ENCODE measurements at regions not wholly inside any gene's neighbourhood (a gene's known extent, or its start where the extent isn't known, plus 50 kb on each side); places are given as distances from the start of the nearest gene placed in this dataset.

GRCh38 chr6:144578385-144579350 lies 293.5 kb downstream of the UTRN start:
- DNase-seq (ENCODE audit: low read depth in 2 of 2) = no peak

GRCh38 chr6:144580039-144580438 lies 294.9 kb downstream of the UTRN start:
- no peak for DNase-seq (ENCODE audit: low read depth in 2 of 2)

GRCh38 chr6:144580771-144581170 lies 295.6 kb downstream of the UTRN start:
- DNase-seq (ENCODE audit: low read depth in 2 of 2) = no peak

DNA sequence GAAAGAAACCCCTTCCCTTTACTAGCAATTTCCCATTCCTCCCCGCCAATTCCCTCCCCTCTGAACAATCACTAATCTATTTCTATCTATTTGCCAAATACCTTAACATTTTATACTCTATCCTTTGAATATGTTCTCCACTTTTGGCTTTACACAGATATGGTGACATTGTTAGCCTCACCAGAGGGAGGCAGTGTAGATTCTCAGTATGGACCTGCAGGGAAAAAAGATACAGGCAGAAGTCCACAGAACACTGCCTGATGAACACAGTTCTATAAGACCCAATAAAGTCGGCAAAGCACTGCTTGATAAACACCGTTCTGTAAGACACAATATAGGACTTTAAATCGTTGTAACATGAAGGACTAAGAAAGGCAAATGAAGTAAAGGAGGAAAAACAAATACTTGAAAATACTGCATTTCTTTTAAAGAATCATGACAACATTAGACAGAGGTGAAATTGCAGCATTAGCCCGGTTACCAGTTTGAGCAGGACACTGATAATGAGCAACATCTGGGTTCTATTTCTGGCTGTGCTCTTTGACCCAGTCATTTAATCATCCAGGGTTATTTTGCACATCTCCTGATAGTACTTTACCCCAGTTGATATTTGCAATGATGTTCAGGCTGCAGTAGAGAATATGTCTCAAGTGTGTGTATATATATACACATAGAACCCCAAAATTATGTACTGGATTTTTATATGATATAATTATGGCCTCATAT lies 296.8 kb downstream of the UTRN start:
- DNase-seq (ENCODE audit: low read depth in 2 of 2) = no peak

GRCh38 chr6:144582939-144583613 lies 297.9 kb downstream of the UTRN start:
- no peak for DNase-seq (ENCODE audit: low read depth in 2 of 2)

- DNase-seq (ENCODE audit: low read depth in 2 of 2) = no peak
Observed at GRCh38 chr6:144583614-144583954, 298.4 kb downstream of the UTRN start.

- no peak for DNase-seq (ENCODE audit: low read depth in 2 of 2)
Observed at GRCh38 chr6:144585217-144585814, 300.2 kb downstream of the UTRN start.

- no peak for DNase-seq (ENCODE audit: low read depth in 2 of 2)
Observed at GRCh38 chr6:144586986-144587385, 301.9 kb downstream of the UTRN start.

DNA sequence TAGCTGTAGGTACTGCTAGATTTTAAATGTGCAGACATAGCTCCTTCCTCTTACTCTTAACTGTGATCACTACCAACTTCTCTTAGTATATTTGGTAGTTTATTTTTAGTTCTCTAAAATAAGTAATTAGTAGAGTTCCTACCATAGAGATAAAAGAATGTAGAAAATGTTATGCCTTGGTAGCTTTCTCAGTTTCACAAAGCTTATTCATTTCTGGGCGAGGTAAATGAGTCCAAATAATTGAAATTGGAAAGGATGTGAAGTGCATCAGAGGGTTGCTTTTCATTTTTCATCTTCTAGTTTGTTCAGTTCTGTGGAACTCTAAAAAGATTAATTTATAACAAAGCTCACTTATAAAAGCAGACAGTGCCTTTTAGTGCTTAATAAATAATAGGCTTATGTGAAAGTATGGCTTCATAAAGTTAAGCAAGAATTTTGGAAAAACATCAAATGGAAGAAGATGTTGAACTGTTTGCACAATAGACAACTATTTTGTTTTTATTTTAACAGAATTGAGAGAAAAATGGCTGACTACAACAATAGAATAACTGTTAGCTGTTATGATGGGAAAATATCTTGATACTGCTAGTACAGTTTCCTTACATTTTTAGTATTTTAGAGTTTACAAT lies 303.7 kb downstream of the UTRN start:
- DNase-seq (ENCODE audit: low read depth in 2 of 2) = no peak

GRCh38 chr6:144590532-144590931 lies 305.4 kb downstream of the UTRN start:
- no peak for DNase-seq (ENCODE audit: low read depth in 2 of 2)

GRCh38 chr6:144593392-144593791 lies 308.3 kb downstream of the UTRN start:
- no peak for DNase-seq (ENCODE audit: low read depth in 2 of 2)

DNA sequence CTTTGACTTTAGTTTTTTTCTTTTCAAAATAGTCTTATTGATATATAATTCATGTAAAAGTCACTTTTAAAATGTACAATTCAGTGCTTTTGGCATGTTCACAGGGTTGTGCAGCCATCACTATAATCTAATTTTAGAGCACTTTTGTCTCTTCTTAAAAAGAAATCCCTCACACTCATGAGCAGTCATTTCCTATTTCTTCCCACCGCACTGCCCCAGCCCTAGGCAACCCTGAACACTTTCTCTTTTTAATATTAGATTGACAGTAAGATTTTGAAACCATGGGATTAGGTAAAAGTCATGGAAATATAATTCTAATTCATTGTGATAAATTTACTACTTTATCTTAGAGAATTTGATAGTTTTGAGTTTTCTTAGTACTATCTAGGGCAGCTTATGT lies 309.4 kb downstream of the UTRN start:
- DNase-seq (ENCODE audit: low read depth in 2 of 2) = no peak

GRCh38 chr6:144595266-144595665 lies 310.1 kb downstream of the UTRN start:
- no peak for DNase-seq (ENCODE audit: low read depth in 2 of 2)

GRCh38 chr6:144597511-144597910 lies 312.4 kb downstream of the UTRN start:
- DNase-seq (ENCODE audit: low read depth in 2 of 2) = no peak

DNA sequence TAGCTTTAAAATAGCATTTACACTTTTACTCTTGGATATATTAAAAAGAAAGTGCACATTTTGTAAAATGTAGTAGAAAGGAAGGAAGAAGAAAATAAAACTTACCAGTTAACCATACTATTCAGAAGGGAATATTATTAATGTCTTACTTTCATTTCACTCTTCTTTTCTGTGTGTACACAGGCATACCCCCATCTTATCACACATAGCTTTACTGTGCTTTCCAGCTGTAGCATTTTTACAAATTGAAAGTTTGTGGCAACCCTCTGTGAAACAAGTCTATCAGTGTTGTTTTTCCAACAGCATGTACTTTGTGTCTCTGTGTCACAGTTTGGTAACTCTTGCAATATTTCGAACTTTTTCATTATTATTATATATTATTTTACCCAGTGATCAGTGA lies 314.5 kb downstream of the UTRN start:
- DNase-seq (ENCODE audit: low read depth in 2 of 2) = no peak

DNA sequence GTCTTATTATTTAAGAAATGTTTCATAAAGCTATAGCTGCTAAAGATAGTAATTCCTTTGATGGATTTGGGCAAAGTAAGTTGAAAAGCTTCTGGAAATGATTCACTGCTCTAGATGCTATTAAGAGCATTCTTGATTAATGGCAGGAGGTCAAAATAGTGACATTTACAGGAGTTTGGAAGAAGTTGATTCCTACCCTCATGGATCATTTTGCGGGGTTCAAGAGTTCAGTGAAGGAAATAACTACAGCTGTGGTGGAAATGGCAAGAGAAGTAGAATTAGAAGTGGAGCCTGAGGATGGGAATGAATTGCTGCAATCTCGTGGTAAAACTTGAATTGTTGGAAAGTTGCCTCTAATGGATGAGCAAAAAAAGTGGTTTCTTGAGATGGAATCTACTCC lies 316.1 kb downstream of the UTRN start:
- no peak for DNase-seq (ENCODE audit: low read depth in 2 of 2)

DNA sequence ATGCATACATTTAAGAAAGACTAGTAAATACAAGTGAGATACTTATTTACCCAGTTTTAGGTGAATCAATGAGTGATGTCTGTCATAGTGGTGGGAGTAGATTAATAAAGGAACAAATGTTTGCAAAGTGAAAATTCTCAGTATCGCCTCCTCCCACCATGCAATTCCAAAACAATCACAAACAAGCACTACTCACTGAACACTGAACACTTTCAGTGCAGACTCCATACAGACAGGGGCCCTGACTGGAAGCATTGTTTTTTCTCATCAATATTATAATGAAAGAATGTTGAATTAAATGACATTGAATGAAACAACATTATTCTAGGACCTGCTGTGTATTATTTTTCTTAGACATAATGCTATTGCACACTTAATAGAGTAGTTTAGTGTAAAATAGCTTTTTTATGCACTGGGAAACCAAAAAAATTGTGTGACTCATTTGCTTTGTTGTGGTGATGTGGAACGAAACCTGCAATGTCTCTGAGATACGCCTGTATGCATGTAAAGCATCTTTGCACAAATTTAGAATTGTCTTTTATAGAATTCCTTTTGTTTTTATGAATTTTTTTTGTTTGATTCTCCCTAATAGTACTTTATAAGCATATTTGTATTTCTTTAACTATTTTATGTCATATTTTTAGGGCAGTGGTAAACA lies 317.5 kb downstream of the UTRN start:
- DNase-seq (ENCODE audit: low read depth in 2 of 2) = no peak

DNA sequence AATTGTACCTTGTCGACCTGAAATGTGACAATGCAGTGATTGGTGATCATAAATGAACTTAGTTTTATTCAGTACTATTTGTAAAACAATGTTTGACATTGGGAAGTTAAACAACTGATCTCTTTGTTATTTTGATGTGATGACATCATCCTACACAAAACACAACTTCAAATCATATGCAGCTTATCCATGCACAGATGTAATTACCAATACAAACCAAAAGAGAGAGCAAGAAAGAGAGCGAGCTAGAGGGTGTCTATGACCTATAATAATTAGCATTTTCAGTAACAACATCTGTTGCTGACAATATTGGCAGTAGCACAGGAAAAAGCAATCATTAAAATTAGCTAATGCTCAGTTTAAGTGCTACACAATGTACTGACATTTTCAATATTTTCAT lies 320.9 kb downstream of the UTRN start:
- DNase-seq (ENCODE audit: low read depth in 2 of 2) = no peak

DNA sequence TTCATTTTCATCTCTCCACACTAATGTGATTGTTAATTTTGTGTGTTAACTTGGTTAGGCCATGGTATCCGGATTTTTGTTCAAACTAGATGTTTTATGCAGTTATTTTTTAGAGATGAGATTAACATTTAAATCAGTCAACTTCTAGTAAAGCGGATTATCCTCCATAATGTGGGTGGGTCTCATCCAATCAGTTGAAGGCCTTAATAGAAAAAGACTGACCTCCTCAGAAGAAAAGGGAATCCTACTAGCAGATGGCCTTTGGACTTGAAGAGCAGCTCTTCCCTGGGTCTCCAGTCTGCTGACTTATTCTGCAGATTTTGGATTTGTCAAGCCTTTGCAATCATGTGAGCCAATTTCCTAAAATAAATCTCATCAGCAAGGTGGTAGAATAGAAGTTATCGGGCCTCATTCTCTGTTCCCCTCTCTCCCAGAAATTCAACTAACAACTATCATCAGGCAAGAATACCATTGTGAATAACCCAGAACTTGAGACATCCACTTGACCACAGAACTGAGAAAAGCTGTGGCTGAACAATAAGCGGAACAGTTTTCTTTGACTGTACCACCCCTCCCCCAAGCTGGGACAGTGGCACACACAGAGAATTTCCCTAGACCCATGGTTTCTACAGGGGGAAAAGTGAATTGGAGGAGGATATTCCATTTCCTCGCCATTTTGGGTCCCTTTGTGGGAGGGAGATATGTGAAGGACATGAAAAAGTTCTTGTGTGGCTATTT lies 323.0 kb downstream of the UTRN start:
- DNase-seq (ENCODE audit: low read depth in 2 of 2) = no peak

- no peak for DNase-seq (ENCODE audit: low read depth in 2 of 2)
Observed at GRCh38 chr6:144612811-144613210, 327.7 kb downstream of the UTRN start.

Data from stimulated activated CD4-positive, alpha-beta T cell treated with anti-CD3 and anti-CD28 coated beads, Interleukin-1b, Interleukin-23, amount 100 ng/mL, for 1 hour (primary cell).